ENCODE measurements at regions not wholly inside any gene's neighbourhood (a gene's known extent, or its start where the extent isn't known, plus 50 kb on each side); places are given as distances from the start of the nearest gene placed in this dataset.

- TF ChIP-seq CTCF (optimal IDR thresholded peaks at IDR 0.05 in 1 of 3, IDR thresholded peaks at IDR 0.05 in 1 of 3, conservative IDR thresholded peaks at IDR 0.05 in 1 of 3; ENCODE audit: extremely low read depth in 1 of 3, insufficient read depth in 2 of 3, low read length in 3 of 3) (no peak), EZH2 (IDR thresholded peaks at IDR 0.05; ENCODE audit: low read length) (no peak)
Measured at GRCh38 chr2:128545829-128546228, 227.2 kb upstream of the HS6ST1 start.
